ENCODE measurements at regions not wholly inside any gene's neighbourhood (a gene's known extent, or its start where the extent isn't known, plus 50 kb on each side); places are given as distances from the start of the nearest gene placed in this dataset.

GRCh38 chr9:82149501-82149946, 161.0 kb downstream of the SPATA31D1 start:
- POLR2A ChIA-PET, result interaction anchor here (0.6 to 0.7 kb wide), 2 partner anchors 814 to 922 kb away, joined by 3 read pairs; no protein-coding TSS in a partner anchor
- BruUV-seq (replicated peaks), result no TSS peak
- no peak for ATAC-seq

More at GRCh38 chr9:82149501-82149946, 161.0 kb downstream of the SPATA31D1 start:
- no peaks in the 10 kb centered on the region for H3K27me3 ChIP-seq (ENCODE audit: control insufficient read depth in 2 of 2, insufficient read depth in 2 of 2, low read length in 2 of 2)
- no peak overlapping the region for H3K4me3 ChIP-seq
- intact Hi-C loops (cut with micrococcal nuclease), result no loop called here
- no peak overlapping the region for H3K27ac ChIP-seq (ENCODE audit: extremely low read depth, low read depth, low read length)
- CTCF ChIA-PET (ENCODE audit: low intra/inter-chr PET ratio), result no interaction called here
- H3K36me3 ChIP-seq (ENCODE audit: control insufficient read depth, insufficient read depth, low read length), result no peaks in the 10 kb centered on the region
- no peaks in the 10 kb centered on the region for H4K20me1 ChIP-seq (replicated peaks; ENCODE audit: control insufficient read depth, insufficient read depth, low read length)
- FAIRE-seq, result no peak
- no peaks in the 10 kb centered on the region for H3K9me1 ChIP-seq (ENCODE audit: control insufficient read depth, insufficient read depth, low read length)
- 3% methylated on average over 4 of the region's 4 CpGs for WGBS (ENCODE audit: insufficient coverage, low coverage, missing lambda C conversion rate)
- in situ Hi-C loops (cut with MboI), result no loop called here
- no peak for TF ChIP-seq ZNF655 (CRISPR knock-in tag; IDR thresholded peaks at IDR 0.05)
- TF ChIP-seq SP2 (IDR thresholded peaks at IDR 0.05; ENCODE audit: extremely low read depth, low read depth, low read length, poor library complexity, severe bottlenecking), result no peak
- TF ChIP-seq C11orf30 (IDR thresholded peaks at IDR 0.05; ENCODE audit: low read depth), result no peak
- no peak for TF ChIP-seq GTF2F1 (IDR thresholded peaks at IDR 0.05; ENCODE audit: low read depth, low read length)
- TF ChIP-seq MCM5 (IDR thresholded peaks at IDR 0.05; ENCODE audit: low read depth), result no peak
- TF ChIP-seq HDAC8 (tag; IDR thresholded peaks at IDR 0.05), result no peak
- TF ChIP-seq FOXA1 (IDR thresholded peaks at IDR 0.05; ENCODE audit: borderline replicate concordance), result no peak
- no peak for TF ChIP-seq ZNF778 (CRISPR knock-in tag; IDR thresholded peaks at IDR 0.05)
- TF ChIP-seq AFF1 (IDR thresholded peaks at IDR 0.05; ENCODE audit: low read depth in 1 of 2, partially characterized antibody in 2 of 2), result no peak
- no peak for TF ChIP-seq ZBTB49 (CRISPR knock-in tag; IDR thresholded peaks at IDR 0.05; ENCODE audit: borderline replicate concordance)
- no peak for TF ChIP-seq CREB3L1 (IDR thresholded peaks at IDR 0.05; ENCODE audit: borderline replicate concordance, low read depth)
- TF ChIP-seq MCM7 (IDR thresholded peaks at IDR 0.05), result no peak
- TF ChIP-seq LARP7 (IDR thresholded peaks at IDR 0.05), result no peak
- no peaks in the 10 kb centered on the region for H3K4me1 ChIP-seq (replicated peaks in 1 of 2; ENCODE audit: control insufficient read depth in 2 of 2, insufficient read depth in 2 of 2, low read length in 2 of 2)
- no peak overlapping the region for H3K4me2 ChIP-seq (ENCODE audit: insufficient read depth, low read length)
- H3K9ac ChIP-seq (ENCODE audit: insufficient read depth in 1 of 2, low read depth in 2 of 2, low read length in 2 of 2), result no peak overlapping the region
- H3K9me3 ChIP-seq (replicated peaks; ENCODE audit: control insufficient read depth, insufficient read depth, low read depth, low read length), result no peaks in the 10 kb centered on the region
- H3K79me2 ChIP-seq (ENCODE audit: control insufficient read depth, insufficient read depth, low read length), result no peaks in the 10 kb centered on the region
- H2AFZ ChIP-seq (ENCODE audit: low read depth, low read length), result no peak overlapping the region
- DNase-seq (ENCODE audit: extremely low read depth in 1 of 4, low spot score in 3 of 4), result no peak

Data from K562 (cell line).